SK-N-MC (cell line): ENCODE measurements at regions not wholly inside any gene's neighbourhood (a gene's known extent, or its start where the extent isn't known, plus 50 kb on each side); places are given as distances from the start of the nearest gene placed in this dataset.

Source experiments
- EZH2 ChIP-seq: fragments of 200-600 bp; sonication (generic); IDR thresholded peaks from one replicate; pipeline ENCODE4 v1.6.1; 2017; ENCODE audit warnings: antibody characterized with exemption
- FOXP2 ChIP-seq: optimal IDR thresholded peaks from 2 replicates; pipeline ENCODE3; 2011; ENCODE audit warnings: mild to moderate bottlenecking, moderate library complexity; ENCODE audit not compliant: insufficient read depth; ENCODE audit errors: extremely low read length, control extremely low read depth
- POLR2AphosphoS5 ChIP-seq: IDR thresholded peaks from 2 replicates; pipeline ENCODE4 v1.6.1; 2012; ENCODE audit warnings: mild to moderate bottlenecking, low read depth, low read length, borderline replicate concordance

DNA sequence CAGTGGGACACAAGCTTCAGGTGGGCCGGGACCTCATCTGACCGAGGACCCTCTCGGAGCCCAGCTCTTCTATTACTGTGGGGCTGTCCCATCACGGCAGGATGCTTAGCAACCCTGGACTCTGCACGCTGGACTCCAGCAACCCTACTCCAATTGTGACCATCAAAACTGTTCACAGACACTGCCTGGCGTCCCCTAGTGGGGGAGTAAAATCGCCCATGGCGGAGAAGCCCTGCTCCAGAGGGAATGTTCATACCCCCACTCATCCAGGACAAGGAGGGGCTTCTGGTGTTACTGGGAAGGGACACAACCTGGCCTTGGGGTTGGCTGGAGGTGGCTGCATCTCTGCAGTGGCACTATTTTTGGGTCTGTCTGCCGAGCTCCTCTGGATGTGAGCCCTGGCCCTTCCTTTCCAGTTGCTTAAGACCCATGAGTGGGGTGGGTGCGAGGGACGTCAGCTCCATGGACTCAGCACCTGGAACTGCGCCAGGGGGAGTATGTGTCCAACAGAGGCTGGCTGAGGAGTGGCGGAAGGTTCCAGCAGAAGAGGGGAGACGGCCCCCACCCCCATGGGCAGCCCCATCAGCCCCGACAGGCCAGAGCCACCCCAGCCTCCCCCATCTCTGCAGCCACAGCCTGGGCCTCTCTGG, 103.8 kb downstream of the RFLNA start:
- no peak for TF ChIP-seq POLR2AphosphoS5
- TF ChIP-seq EZH2 = no peak
- TF ChIP-seq FOXP2 = no peak
